Fibroblast of lung (primary cell): ENCODE measurements at regions not wholly inside any gene's neighbourhood (a gene's known extent, or its start where the extent isn't known, plus 50 kb on each side); places are given as distances from the start of the nearest gene placed in this dataset.

Source experiments
- EZH2 ChIP-seq: IDR thresholded peaks from 2 replicates; pipeline ENCODE4 v1.5.1; 2012; ENCODE audit warnings: low read length, control low read depth, mild to moderate bottlenecking; ENCODE audit errors: missing control alignments
- TF ChIP-seq, protein P1 (sequence below), 2 donors: IDR thresholded peaks in 1 of 2; conservative IDR thresholded peaks in 1 of 2; 1 replicate in 1 of 2; 2 replicates in 1 of 2; pipeline ENCODE4 v1.5.1; 2011 to 2012; ENCODE audit warnings: low read length in 2 of 2, control low read depth in 1 of 2, inconsistent platforms in 1 of 2, low read depth in 1 of 2, mild to moderate bottlenecking in 1 of 2

DNA sequence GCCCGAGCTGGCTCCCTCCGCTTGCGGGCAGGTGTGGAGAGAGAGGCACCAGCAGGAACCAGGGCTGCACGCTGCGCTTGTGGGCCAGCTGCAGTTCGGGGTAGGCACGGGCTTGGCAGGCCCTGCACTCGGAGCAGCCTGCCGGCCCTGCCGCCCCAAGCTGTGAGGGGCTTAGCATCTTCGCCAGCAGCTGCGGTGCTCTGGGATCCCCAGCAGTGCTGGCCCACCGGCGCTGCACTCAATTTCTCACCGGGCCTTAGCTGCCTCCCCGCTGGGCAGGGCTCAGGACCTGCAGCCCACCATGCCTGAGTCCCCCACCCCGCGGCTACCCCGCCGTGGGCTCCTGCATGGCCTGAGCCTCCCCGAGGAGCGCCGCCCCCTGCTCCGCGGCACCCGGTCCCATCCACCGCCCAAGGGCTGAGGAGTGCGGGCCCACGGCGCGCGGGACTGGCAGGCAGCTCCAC is 434.4 kb upstream of the RGPD4 start:
- TF ChIP-seq, protein P1, sequence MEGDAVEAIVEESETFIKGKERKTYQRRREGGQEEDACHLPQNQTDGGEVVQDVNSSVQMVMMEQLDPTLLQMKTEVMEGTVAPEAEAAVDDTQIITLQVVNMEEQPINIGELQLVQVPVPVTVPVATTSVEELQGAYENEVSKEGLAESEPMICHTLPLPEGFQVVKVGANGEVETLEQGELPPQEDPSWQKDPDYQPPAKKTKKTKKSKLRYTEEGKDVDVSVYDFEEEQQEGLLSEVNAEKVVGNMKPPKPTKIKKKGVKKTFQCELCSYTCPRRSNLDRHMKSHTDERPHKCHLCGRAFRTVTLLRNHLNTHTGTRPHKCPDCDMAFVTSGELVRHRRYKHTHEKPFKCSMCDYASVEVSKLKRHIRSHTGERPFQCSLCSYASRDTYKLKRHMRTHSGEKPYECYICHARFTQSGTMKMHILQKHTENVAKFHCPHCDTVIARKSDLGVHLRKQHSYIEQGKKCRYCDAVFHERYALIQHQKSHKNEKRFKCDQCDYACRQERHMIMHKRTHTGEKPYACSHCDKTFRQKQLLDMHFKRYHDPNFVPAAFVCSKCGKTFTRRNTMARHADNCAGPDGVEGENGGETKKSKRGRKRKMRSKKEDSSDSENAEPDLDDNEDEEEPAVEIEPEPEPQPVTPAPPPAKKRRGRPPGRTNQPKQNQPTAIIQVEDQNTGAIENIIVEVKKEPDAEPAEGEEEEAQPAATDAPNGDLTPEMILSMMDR (conservative IDR thresholded peaks at IDR 0.05 in 1 of 2, IDR thresholded peaks at IDR 0.05 in 1 of 2; ENCODE audit: low read depth in 1 of 2, low read length in 2 of 2): no peak
- no peak for TF ChIP-seq EZH2
